ENCODE measurements at regions not wholly inside any gene's neighbourhood (a gene's known extent, or its start where the extent isn't known, plus 50 kb on each side); places are given as distances from the start of the nearest gene placed in this dataset.

DNA sequence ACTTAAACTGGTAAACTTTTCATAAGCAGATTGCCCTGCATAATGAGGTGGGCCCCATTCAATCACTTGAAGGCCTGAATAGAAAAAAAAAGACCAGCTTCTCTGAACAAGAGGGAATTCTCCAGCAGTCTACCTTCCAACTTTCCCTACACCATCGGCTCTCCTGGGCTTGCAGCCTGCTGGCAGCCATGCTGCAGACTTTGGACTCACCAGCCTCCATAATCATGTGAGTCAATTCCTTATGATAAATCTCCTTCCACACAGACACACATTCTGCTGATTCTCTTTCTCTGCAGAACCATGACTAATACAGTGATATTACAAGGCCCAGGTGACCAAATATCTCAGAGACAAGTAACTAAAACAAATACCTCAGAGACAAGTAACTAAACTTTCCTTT, 113.8 kb upstream of the WDR17 start:
- no peak for DNase-seq

GRCh38 chr4:175953116-175953515, 112.5 kb upstream of the WDR17 start:
- DNase-seq, result no peak

- no peak for DNase-seq
Measured at GRCh38 chr4:175953960-175954521, 111.6 kb upstream of the WDR17 start.

- DNase-seq, result no peak
Measured at GRCh38 chr4:175954685-175955084, 111.0 kb upstream of the WDR17 start.

- DNase-seq, result no peak
Measured at GRCh38 chr4:175961604-175962003, 104.0 kb upstream of the WDR17 start.

GRCh38 chr4:175970072-175970471, 95.6 kb upstream of the WDR17 start:
- no peak for DNase-seq

DNA sequence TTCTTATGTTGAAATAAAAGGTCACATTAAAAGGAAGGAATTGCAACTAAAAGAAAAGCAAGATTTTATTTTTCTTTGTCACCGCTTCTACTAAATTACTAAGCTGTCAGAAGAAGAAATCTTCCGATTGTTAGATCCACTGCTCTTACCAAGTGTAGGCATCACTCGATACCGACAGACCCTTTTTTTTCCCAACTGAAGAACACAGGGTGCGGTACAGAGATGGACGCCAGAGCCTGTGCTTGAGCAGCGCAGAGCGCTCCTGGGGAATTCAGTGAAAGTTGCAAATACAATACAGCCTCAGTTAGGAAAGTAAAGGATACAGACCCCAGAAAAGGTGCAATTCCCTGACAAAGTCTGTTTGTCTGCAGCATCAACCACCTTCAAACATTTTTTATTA, 94.9 kb upstream of the WDR17 start:
- no peak for DNase-seq

- DNase-seq, result no peak
Measured at GRCh38 chr4:175971388-175972179, 94.1 kb upstream of the WDR17 start.

- no peak for DNase-seq
Measured at GRCh38 chr4:175973027-175973923, 92.4 kb upstream of the WDR17 start.

DNA sequence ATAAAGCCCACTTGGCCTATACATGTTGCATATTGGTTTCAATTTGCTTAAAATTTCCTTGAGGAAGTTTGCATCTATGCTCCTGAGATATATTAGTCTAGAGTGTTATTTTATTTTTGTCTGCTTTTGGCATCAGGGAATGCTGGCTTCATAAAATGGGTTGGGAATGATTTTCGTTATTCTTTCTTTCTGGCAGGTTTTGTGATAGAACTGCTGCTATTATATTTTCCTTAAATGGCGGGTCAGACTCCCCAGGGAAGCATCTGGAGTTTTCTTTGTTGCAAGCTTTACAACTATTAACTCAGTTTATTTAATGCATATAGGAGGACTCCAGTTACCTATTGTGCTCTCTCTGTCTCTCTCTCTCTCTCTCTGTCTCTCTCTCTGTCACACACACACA, 82.0 kb upstream of the WDR17 start:
- no peak for DNase-seq

- DNase-seq, result no peak
Measured at GRCh38 chr4:175986668-175987067, 79.0 kb upstream of the WDR17 start.

GRCh38 chr4:175988511-175988910, 77.1 kb upstream of the WDR17 start:
- no peak for DNase-seq

DNA sequence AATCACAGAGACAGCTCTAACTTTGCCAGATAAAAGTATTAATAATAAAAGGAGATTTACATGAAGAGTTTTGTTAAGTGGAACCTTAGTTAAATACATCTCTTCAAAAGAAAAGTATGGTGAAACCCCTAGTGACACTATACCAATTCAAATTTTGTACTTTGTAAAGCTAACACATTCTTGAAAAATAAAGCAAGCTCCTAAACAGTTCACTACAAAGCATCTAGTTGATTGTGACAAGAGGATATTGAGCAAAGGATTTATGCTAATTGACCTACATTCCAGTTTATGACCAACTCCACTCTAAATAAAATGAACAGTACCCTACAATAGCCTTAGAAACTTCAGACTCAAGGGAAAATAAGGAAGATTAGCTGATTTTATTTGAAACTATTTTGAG, 69.4 kb upstream of the WDR17 start:
- no peak for DNase-seq

GRCh38 chr4:175997291-175997690, 68.3 kb upstream of the WDR17 start:
- no peak for DNase-seq

GRCh38 chr4:175998782-175999181, 66.9 kb upstream of the WDR17 start:
- no peak for DNase-seq

- DNase-seq, result no peak
Measured at GRCh38 chr4:175999944-176000343, 65.7 kb upstream of the WDR17 start.

DNA sequence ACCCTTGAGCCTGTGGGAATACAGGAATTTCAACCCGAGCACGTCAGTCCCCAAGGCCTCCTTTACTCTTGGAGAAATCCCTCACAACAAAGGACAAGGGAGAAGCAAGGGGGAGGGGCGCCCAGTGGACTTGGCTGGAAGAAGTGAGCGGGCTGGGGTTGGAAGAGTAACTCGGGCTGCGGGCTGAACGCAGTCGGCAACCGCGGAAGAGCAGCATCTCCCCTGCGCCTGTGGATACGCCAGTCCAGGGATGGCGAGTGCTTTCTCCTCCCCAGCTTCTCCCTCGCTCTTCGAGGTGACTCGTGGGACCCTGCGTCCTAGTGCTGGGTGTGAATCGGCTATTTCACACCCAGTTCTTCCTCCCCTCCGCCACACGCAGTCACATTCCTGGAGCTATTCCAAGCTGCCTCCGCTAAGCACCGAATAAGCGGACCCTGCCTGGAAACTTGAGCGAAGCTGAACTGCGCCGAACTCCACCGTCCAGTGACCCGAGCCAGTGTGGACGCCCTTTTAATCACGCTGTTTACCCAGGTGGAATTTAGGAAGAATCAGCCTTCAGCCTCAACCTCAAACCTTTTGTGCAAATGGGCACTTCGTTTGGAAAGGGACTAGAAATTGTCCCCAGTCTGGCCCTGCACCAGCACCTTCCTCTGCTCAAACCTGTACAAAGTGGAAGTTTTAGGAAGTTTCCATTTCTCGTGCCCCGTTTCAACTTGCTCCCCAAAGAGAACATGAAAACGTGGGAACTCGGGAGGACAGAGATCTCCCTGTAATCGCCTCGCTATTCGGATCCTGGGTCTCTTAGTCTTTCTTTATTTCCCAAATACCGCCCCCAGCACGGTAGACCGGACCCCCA, 64.3 kb upstream of the WDR17 start:
- no peak for DNase-seq

- DNase-seq, result peak; percentile 0
Measured at GRCh38 chr4:176002007-176002613, 63.5 kb upstream of the WDR17 start.

DNA sequence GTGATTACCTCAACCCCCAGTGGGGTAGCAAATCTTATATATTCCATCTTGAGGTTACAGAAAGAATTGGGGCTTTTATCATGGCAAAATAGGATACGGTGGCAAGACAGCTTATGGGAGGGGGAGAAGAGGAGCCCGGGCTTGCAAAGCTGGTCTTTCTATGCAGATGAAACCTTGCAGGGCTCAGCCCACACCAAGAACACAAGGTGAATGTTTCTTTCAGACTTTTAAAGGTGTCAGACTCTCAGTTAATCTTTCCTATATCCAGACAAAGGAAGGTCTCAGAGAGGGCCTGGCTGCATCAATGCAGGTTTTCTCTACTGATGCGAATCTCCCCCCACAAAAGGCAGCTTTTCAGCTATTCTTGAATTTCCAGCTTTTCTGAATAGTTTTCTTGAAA, 59.9 kb upstream of the WDR17 start:
- DNase-seq, result no peak

DNA sequence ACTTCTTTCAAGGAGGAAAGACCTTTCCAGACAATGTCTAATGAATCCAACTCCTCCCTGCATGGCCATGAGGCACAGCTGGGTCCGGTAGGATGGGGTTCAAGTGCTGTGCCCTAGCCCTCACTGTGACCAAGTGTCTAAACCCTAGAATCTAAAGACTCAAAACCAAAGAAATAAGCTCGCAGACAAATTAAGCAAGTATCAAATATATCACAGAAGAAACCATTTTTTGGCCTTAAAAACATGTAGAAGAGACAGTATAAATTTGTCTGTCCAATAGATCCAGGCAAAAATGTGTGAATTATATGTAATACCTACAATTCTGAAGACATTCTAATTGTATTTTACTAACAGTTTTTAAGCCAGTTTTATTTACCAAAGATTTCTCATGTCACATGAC, 56.4 kb upstream of the WDR17 start:
- DNase-seq, result no peak

DNA sequence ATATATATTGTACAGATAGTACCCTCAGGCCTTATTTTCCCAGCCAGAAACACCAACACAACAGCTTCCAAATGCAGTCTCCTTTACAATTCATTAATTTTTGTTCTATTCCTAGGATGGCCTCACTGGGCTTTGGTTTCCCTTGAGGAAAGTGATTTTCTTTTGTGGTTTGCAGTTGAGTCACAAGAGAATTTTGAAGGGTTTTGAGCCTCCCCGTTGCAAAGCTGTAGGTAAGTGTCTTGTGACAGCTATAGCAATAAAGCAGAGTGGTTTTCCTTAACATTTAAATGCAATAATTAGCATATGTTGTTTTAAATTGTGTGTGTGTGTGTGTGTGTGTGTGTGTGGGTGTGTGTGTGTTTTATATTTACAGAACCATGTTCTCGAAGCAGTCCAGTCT, 54.1 kb upstream of the WDR17 start:
- DNase-seq, result no peak

- no peak for DNase-seq
Measured at GRCh38 chr4:176013476-176014247, 52.0 kb upstream of the WDR17 start.
